GM19397 (cell line): ENCODE measurements at regions not wholly inside any gene's neighbourhood (a gene's known extent, or its start where the extent isn't known, plus 50 kb on each side); places are given as distances from the start of the nearest gene placed in this dataset.

Experiments
- ATAC-seq: cut with Tn5 transposase; IDR thresholded peaks from one replicate; pipeline ENCODE4 v1.9.1; 2021; ENCODE audit warnings: mild to moderate bottlenecking, moderate library complexity; ENCODE audit not compliant: unreplicated experiment

DNA sequence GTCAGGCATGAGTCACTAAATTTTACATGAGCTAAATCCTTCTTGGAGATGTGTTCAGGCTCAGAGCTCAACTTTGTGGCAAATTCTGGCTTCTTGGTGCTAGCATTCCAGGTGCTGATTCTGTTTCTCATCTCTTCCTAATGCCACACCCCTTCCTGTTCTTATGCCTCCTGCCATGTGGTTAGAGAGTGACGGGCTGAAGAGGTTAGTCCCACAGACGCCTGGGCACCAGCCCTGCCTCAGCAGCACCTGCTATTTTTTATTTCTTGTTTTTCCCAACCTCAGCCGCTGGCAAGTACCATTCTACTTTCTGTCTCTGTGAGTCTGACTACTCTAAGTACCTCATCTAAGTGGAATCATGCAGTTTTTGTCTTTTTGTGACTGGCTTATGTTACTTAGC is 329.5 kb downstream of the KCNRG start:
- ATAC-seq, result no peak

DNA sequence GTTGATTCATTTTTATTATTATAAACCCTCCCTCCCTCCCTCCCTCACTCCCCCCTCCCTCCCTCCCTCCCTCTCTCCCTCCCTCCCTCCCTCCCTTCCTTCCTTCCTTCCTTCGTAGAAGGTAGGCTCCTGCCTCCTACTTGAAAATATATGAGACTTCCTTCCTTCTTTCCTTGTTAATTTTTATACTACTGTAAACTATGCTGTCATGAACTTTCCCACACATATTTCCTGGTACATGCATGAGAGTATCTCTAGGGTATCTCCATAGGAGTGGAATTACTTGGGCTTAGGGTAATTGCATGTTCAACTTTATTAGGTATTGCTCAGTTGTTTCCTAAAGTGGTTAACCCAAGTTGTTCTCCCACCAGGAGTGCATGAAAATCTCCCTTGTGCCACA is 330.6 kb downstream of the KCNRG start:
- no peak for ATAC-seq

DNA sequence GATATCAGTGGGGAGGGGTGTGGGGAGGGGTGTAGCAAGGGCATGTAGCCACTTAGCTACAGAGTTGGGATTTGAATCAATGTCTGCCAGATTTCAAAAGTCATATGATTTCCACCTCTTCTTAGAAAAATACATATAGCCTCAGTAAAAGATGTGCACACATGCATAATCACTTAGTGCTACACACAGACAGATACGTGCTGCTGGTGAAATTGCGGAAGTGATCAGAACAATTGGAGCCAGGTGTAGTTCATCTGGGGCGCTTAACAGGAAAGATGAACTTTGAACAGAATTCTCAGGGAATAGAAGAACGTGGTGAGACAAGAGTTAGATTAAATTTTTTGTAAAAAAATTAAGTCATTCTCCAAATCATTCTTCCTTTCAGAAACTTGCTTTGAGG is 333.1 kb downstream of the KCNRG start:
- no peak for ATAC-seq

GRCh38 chr13:50352720-50353480 is 337.7 kb downstream of the KCNRG start:
- ATAC-seq, result no peak

GRCh38 chr13:50353651-50354415 is 338.6 kb downstream of the KCNRG start:
- no peak for ATAC-seq

DNA sequence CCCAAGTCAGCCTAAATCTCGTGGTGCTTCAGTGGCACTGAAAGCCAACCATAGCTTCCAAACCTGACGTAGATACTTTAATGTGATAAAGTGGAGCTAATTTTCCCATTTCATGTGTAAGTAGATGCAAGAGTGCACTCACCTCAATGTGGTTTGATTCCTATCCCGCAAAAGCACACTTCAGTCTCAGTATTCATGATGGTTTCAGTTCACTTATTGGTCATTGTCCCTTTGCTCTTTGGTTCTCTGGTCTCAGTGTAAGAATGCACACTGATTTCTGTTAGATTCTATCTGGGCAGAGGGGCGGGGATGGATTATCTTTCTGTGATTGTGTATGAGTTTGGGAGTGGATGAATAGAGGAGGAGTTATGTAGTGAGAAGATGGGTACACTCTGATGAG is 340.6 kb downstream of the KCNRG start:
- ATAC-seq, result no peak

DNA sequence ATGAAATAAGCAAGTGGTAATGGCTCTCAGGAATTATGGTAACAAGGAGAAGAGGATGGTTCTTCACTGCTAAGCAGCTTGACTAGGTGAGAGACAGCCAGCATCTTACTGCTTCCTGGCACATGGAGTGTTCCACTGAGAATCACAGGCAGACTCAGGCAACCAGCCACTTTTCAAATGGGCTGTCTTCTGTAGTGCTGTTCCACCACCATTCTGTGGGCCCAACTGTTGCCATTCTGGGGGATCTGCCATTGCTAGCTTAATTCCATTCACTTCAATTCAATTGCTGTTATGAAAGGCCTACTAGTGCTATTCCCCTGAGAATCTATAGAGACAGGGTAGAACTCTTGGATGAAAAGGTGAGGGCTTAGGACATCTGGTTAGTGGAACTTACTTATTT is 341.9 kb downstream of the KCNRG start:
- no peak for ATAC-seq

- no peak for ATAC-seq
Observed at GRCh38 chr13:50357586-50358118, 342.4 kb downstream of the KCNRG start.

GRCh38 chr13:50358231-50359040 is 343.2 kb downstream of the KCNRG start:
- no peak for ATAC-seq

DNA sequence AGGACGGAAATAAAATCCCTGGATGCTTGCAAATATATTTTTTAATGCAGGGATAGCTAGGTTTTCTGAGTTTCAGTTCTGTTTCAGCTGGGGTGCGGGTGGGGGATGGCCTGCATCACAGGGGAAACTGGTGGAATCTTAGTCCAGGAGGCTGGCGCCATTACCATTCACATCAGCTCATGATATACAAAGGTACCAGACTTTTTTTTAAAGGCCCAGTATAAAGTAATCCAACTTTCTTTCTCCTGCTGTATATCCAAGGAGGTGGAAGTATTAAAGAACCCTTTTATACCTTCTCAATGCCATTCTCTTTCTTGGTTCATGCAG is 343.8 kb downstream of the KCNRG start:
- no peak for ATAC-seq

DNA sequence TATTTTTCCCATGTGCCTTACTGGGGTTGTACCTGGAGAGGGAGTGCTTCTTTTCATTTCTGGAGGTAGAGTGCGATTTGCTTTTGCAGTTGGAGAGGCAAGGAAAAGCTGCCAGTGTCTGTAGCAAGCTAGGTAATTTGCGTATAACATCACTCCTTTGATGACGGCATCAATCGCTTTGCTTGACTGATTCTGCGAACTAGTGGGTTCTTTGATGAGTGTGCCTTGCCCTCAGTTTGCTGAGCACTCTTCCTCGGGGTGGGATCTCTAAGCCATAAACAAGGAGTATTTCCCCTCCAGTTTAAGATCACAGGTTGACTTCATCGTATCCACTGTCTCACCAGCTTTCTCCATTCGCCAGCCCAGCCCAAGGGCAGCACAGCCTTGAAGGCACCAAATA is 344.5 kb downstream of the KCNRG start:
- no peak for ATAC-seq

- ATAC-seq, result no peak
Observed at GRCh38 chr13:50360637-50361036, 345.4 kb downstream of the KCNRG start.

DNA sequence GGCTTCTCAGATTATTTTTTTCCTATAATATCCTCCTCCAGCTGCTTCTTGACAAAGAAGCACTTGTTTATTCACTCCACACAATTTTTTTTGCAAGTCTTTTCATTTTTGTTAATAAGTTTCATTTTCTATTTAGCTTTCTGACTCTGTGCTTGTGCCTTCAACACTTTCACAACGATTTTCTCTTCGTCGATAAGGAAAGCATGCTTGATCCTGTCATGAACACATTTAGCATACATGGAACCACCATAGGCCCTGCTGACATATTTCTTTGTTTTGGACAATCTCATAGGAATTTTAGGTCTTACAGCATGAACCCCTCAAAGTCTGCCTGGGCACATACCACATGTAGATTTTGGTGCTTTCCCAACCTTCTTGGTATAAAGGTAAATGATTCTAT is 346.0 kb downstream of the KCNRG start:
- ATAC-seq, result no peak

DNA sequence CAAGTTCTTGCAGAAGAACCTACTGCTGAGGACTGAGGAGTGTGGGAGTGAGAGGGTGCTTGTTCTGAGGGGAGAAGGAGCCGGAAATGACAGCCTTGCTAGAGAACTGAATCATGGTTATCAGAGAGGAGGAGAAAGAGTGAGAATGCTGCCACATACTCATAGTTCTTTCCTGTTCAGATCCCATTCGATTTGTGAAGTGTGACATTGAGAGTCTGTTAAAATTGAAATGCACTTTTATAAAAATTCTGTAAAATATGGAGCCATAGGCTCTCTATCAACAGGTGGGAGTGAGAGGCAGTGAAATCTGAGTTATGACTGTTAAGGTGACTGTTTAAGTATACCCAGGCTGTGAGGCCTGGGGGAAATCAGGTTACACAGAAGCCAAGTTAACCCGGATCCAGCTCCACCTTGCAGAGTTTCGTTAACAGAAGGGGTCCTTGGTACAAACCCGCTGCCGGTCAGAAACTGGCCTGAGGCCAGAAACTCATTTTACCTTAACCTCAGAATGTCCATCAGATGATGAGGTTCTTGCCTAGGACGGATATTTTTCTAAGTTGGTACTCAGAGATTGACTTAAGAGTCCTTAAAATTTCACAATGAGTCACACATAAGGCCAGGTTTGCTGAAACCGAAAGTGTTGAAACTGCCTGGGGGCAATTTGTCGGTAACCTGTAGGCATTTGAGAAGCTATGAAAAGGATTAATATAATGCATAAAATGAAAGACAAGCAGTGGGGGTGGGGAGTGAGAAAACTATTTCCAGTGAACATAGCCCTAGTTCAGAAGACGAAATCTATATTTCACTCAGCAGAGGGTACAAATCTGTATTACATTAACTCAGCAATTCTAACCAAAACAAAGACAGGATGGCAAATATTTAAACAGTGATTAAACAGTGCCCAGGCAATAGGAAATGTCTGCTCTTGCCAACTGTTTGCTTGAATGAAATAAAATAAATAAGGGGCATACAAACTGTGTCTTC is 350.5 kb downstream of the KCNRG start:
- ATAC-seq, result peak; percentile 60

GRCh38 chr13:50366488-50367174 is 351.4 kb downstream of the KCNRG start:
- peak; percentile 42 for ATAC-seq

DNA sequence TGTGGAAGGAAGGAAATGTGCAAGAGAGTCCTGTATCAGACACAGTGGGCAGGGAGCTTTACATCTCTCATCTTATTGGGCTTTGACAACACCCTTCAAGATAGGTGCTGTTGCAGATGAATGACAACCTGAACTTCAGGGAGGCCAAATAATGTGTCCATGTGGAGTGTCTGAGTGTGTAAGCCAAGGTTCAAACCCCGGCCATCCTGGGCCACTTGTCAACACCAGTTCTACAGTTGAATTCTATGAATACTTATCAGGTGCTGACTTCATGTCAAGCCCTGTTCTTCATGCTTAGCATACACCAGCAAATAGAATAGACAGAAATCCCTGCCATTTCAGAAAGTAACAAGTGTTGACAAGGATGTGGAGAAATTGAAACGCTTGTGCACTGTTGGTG is 354.4 kb downstream of the KCNRG start:
- ATAC-seq, result no peak

- ATAC-seq, result peak; percentile 47
Observed at GRCh38 chr13:50370303-50370950, 355.2 kb downstream of the KCNRG start.

DNA sequence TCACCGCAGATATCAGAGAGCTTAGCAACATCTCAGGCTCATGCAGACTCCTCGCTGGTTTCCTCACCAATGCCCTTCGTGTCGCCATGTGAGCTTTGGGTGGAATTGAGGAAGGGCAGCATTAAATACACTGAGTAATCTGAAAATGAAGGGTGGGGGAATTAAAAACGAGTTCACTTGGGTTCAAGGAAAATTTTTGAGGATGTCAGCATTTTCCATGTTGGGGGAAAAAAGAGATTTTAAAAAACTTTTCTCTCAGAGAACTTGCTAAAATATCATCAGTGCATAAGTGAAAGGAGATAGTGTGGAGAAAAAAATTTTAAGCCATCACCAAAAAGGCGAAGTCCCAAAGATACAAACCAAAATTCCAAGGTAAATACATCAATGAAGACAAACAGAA is 359.3 kb downstream of the KCNRG start:
- ATAC-seq, result no peak

- ATAC-seq, result no peak
Observed at GRCh38 chr13:50375792-50376191, 360.5 kb downstream of the KCNRG start.
